ENCODE measurements at regions not wholly inside any gene's neighbourhood (a gene's known extent, or its start where the extent isn't known, plus 50 kb on each side); places are given as distances from the start of the nearest gene placed in this dataset.
"Not testable (repeated sequence)": the region's sequence is repeated elsewhere in the genome, so short reads cannot be mapped to it uniquely, and the experiment has no call there.

DNA sequence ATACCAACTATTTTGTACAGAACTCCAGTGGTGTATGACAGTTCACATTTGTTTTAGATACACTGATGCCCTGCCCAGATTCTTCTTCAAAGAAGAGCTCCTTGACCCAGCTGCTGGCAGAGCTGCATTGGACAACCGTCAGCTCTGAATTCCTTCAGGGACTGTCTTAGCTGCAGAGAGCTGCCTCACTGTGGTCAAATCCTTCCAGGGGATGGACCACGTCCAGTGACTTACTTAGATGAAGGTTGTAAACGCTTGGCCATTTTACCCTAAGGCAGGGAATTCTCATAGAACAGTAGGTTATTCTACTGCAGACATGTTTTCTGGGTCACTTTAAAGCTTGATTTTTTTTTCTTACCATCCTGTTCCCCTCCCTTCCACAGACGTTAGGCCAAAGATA lies 905.0 kb upstream of the ATXN7L3B start:
- Mint-ChIP-seq H3K27me3 (ENCODE audit: low read depth) (no peaks in the 10 kb centered on the region), H3K27ac (no peak overlapping the region), H3K4me1 (peaks cover 5% of the 10 kb centered on the region), H3K36me3 (no peaks in the 10 kb centered on the region), H3K4me3 (no peak overlapping the region), H3K9me3 (no peaks in the 10 kb centered on the region)
- DNase-seq (ENCODE audit: low spot score in 2 of 2, unreplicated experiment in 2 of 2), result no peak
- TF ChIP-seq, protein P1, sequence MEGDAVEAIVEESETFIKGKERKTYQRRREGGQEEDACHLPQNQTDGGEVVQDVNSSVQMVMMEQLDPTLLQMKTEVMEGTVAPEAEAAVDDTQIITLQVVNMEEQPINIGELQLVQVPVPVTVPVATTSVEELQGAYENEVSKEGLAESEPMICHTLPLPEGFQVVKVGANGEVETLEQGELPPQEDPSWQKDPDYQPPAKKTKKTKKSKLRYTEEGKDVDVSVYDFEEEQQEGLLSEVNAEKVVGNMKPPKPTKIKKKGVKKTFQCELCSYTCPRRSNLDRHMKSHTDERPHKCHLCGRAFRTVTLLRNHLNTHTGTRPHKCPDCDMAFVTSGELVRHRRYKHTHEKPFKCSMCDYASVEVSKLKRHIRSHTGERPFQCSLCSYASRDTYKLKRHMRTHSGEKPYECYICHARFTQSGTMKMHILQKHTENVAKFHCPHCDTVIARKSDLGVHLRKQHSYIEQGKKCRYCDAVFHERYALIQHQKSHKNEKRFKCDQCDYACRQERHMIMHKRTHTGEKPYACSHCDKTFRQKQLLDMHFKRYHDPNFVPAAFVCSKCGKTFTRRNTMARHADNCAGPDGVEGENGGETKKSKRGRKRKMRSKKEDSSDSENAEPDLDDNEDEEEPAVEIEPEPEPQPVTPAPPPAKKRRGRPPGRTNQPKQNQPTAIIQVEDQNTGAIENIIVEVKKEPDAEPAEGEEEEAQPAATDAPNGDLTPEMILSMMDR (IDR thresholded peaks at IDR 0.05; ENCODE audit: unreplicated experiment), result no peak

GRCh38 chr12:73639397-73639796 lies 898.2 kb upstream of the ATXN7L3B start:
- DNase-seq (ENCODE audit: low spot score in 2 of 2, unreplicated experiment in 2 of 2); H3K27ac Mint-ChIP-seq; H3K36me3 Mint-ChIP-seq; H3K4me1 Mint-ChIP-seq; H3K9me3 Mint-ChIP-seq; H3K4me3 Mint-ChIP-seq; H3K27me3 Mint-ChIP-seq (ENCODE audit: low read depth): not testable (repeated sequence)

- DNase-seq (ENCODE audit: low spot score in 2 of 2, unreplicated experiment in 2 of 2), result no peak
- Mint-ChIP-seq H3K27me3 (ENCODE audit: low read depth) (no peaks in the 10 kb centered on the region), H3K27ac (no peak overlapping the region), H3K36me3 (peaks cover 4% of the 10 kb centered on the region), H3K4me1 (peaks cover 2% of the 10 kb centered on the region), H3K9me3 (peaks cover 41% of the 10 kb centered on the region), H3K4me3 (no peak overlapping the region)
- TF ChIP-seq, protein P1 (IDR thresholded peaks at IDR 0.05; ENCODE audit: unreplicated experiment), result no peak
Observed at GRCh38 chr12:73656375-73656774, 881.3 kb upstream of the ATXN7L3B start.

DNA sequence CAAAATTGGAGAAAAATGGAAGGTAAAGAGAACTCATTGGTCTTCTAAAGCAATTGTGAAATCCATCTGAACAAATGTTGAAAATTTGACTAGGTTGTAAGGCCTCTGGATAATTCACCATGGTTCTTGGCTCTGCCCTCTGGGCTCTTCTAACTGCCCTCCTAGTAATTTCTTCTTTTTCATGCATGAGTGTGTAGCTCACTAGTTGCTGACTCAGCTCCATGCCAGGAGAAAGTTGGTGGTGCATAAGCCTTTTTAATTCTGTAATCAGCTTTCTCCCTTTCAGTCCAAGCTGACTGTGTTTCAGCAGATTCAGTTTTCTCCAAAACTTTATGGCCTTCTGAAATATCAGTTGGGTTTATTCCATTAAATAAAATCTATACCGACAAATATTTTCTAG lies 877.8 kb upstream of the ATXN7L3B start:
- no peak overlapping the region for H3K27ac Mint-ChIP-seq
- H3K36me3 Mint-ChIP-seq, result no peaks in the 10 kb centered on the region
- peaks cover 15% of the 10 kb centered on the region for H3K4me1 Mint-ChIP-seq
- TF ChIP-seq, protein P1 (IDR thresholded peaks at IDR 0.05; ENCODE audit: unreplicated experiment), result no peak
- H3K4me3 Mint-ChIP-seq, result no peak overlapping the region
- no peak for DNase-seq (ENCODE audit: low spot score in 2 of 2, unreplicated experiment in 2 of 2)
- H3K27me3 Mint-ChIP-seq (ENCODE audit: low read depth), result no peaks in the 10 kb centered on the region
- peaks cover 22% of the 10 kb centered on the region for H3K9me3 Mint-ChIP-seq

- no peak for DNase-seq (ENCODE audit: low spot score in 2 of 2, unreplicated experiment in 2 of 2)
Observed at GRCh38 chr12:73665193-73665592, 872.4 kb upstream of the ATXN7L3B start.

DNA sequence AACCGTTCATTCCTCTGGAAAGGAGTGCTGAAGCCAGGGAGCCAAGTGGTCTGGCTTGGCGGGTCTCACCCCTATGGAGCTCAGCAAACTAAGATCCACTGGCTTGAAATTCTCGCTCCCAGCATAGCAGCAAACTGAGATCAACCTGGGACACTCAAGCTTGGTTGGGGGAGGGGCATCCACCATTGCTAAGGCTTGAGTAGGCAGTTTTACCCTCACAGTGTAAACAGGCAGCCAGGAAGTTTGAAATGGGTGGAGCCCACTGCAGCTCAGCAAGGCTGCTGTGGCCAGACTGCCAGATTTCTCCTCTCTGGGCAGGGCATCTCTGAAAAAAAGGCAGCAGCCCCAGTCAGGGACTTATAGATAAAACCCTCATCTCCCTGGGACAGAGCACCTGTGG lies 866.1 kb upstream of the ATXN7L3B start:
- H3K36me3 Mint-ChIP-seq; DNase-seq (ENCODE audit: low spot score in 2 of 2, unreplicated experiment in 2 of 2); H3K27ac Mint-ChIP-seq: not testable (repeated sequence)

More at GRCh38 chr12:73665193-73665592, 872.4 kb upstream of the ATXN7L3B start:
- Mint-ChIP-seq H3K36me3 (no peaks in the 10 kb centered on the region), H3K27ac (no peak overlapping the region), H3K4me3 (no peak overlapping the region), H3K4me1 (peaks cover 15% of the 10 kb centered on the region), H3K9me3 (peaks cover 15% of the 10 kb centered on the region), H3K27me3 (ENCODE audit: low read depth) (no peaks in the 10 kb centered on the region)
- TF ChIP-seq, protein P1 (IDR thresholded peaks at IDR 0.05; ENCODE audit: unreplicated experiment), result no peak

More for the DNA sequence above, 866.1 kb upstream of the ATXN7L3B start:
- H3K4me1 Mint-ChIP-seq; H3K4me3 Mint-ChIP-seq; H3K27me3 Mint-ChIP-seq (ENCODE audit: low read depth): not testable (repeated sequence)
- peaks cover 11% of the 10 kb centered on the region for H3K9me3 Mint-ChIP-seq

Data from mesothelial cell of epicardium (in vitro differentiated cells).